ENCODE measurements at regions not wholly inside any gene's neighbourhood (a gene's known extent, or its start where the extent isn't known, plus 50 kb on each side); places are given as distances from the start of the nearest gene placed in this dataset.

DNA sequence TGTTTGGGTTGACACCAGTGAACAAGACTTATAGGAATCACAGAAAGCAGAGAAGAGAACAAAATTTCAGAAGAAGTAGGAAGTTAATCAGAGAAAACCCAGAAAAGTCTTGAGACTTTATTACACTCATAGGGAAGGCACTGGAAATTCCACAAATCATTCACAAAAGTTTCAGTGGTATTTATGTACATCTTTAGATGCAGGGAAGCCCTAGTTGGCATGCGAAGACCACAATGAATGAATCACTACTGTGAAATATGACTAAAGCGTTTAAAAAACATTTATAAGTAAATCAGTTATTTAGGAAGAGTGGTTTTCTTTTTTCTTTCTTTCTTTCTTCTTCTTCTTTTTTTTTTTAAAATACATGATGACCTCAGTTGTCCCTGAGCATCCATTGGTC lies 105.1 kb downstream of the NUP35 start:
- H3K36me3 Mint-ChIP-seq (ENCODE audit: low read depth): no peaks in the 10 kb centered on the region

DNA sequence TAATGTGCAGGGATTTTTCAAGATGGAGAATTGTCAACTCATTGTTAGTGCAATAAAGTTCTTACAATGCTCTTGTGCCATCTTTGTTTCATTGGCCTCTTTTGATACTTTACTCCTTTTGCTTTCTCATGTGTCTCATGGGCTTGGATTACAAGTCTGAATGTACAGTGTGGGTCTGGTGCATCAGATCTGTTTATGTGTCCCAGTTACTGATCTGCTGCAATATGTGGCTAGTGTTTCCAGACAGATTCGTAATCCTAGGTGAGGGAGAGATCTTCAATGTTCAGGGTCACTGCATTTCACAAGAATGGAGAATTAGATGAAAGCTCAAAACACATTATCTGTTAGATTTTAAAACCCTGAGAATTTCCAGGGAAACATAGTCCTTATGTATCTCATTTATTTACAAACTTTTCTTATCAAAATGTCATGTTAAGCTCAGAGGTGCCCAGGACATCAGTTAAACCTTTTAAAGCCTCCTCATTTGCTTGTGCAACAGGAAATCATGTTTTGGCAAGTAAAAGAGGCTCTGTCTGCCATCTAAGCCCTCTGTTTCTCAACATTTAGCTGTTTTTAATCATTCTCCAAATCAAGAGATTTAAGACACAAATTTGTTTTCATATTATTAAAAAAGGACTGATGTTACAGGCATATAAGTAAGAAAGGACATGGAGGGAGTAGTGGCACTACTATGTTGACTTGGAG lies 108.1 kb downstream of the NUP35 start:
- H3K4me1 Mint-ChIP-seq: peaks cover 3% of the 10 kb centered on the region

More for the DNA sequence above, 105.1 kb downstream of the NUP35 start:
- Mint-ChIP-seq H3K4me1 (peaks cover 15% of the 10 kb centered on the region), H3K4me3 (no peak overlapping the region), H3K27me3 (ENCODE audit: low read depth) (no peaks in the 10 kb centered on the region), H3K9me3 (no peaks in the 10 kb centered on the region), H3K27ac (no peak overlapping the region)
- TF ChIP-seq, protein P1, sequence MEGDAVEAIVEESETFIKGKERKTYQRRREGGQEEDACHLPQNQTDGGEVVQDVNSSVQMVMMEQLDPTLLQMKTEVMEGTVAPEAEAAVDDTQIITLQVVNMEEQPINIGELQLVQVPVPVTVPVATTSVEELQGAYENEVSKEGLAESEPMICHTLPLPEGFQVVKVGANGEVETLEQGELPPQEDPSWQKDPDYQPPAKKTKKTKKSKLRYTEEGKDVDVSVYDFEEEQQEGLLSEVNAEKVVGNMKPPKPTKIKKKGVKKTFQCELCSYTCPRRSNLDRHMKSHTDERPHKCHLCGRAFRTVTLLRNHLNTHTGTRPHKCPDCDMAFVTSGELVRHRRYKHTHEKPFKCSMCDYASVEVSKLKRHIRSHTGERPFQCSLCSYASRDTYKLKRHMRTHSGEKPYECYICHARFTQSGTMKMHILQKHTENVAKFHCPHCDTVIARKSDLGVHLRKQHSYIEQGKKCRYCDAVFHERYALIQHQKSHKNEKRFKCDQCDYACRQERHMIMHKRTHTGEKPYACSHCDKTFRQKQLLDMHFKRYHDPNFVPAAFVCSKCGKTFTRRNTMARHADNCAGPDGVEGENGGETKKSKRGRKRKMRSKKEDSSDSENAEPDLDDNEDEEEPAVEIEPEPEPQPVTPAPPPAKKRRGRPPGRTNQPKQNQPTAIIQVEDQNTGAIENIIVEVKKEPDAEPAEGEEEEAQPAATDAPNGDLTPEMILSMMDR (IDR thresholded peaks at IDR 0.05; ENCODE audit: unreplicated experiment in 3 of 3): no peak

DNA sequence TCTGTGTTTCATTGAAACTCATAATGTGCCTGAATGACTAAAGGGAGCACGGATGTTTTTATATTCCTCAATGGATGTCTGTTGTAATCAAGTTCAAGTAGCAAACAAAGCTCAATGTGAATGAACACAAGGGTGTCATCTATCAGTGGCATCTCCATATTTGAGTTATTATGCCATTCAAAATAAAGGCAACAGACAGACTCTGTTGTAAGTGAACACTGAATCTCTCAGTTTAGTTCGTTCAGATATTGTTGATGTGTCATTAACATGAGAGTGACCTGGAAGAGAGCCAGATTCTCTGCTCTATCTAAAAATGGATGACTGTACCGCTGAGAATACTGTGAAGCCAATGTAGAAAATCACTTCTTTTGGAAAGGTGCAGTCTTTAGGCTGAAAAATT lies 118.7 kb downstream of the NUP35 start:
- Mint-ChIP-seq H3K4me3 (no peak overlapping the region), H3K4me1 (no peaks in the 10 kb centered on the region), H3K36me3 (ENCODE audit: low read depth) (no peaks in the 10 kb centered on the region), H3K27me3 (ENCODE audit: low read depth) (no peaks in the 10 kb centered on the region), H3K9me3 (no peaks in the 10 kb centered on the region), H3K27ac (no peak overlapping the region)
- TF ChIP-seq, protein P1 (IDR thresholded peaks at IDR 0.05; ENCODE audit: unreplicated experiment in 3 of 3): no peak

More for the DNA sequence above, 108.1 kb downstream of the NUP35 start:
- Mint-ChIP-seq H3K4me3 (no peak overlapping the region), H3K9me3 (no peaks in the 10 kb centered on the region), H3K27ac (no peak overlapping the region), H3K36me3 (ENCODE audit: low read depth) (no peaks in the 10 kb centered on the region), H3K27me3 (ENCODE audit: low read depth) (no peaks in the 10 kb centered on the region)
- TF ChIP-seq, protein P1 (IDR thresholded peaks at IDR 0.05; ENCODE audit: unreplicated experiment in 3 of 3): no peak

DNA sequence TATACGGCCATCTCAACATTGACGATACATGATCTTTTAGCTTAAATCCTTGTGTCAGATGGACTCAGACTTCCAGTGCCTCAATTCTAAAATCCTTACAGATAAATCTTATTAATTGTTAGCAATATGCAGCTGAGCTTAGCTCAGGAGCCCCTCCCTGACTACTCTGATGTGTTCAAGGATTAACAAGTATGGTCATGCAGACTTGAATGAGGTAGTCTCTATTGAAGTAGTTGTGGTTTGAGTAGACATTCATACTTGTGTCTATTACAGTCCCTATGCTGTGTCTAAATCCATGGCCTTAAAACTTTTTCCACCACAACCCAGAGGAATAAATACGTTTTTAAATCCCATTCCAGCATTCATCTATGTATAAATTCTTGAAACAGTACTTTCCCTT lies 119.5 kb downstream of the NUP35 start:
- Mint-ChIP-seq H3K4me1 (no peaks in the 10 kb centered on the region), H3K27ac (no peak overlapping the region), H3K9me3 (no peaks in the 10 kb centered on the region), H3K27me3 (ENCODE audit: low read depth) (no peaks in the 10 kb centered on the region), H3K36me3 (ENCODE audit: low read depth) (no peaks in the 10 kb centered on the region), H3K4me3 (no peak overlapping the region)
- TF ChIP-seq, protein P1 (IDR thresholded peaks at IDR 0.05; ENCODE audit: unreplicated experiment in 3 of 3): no peak

DNA sequence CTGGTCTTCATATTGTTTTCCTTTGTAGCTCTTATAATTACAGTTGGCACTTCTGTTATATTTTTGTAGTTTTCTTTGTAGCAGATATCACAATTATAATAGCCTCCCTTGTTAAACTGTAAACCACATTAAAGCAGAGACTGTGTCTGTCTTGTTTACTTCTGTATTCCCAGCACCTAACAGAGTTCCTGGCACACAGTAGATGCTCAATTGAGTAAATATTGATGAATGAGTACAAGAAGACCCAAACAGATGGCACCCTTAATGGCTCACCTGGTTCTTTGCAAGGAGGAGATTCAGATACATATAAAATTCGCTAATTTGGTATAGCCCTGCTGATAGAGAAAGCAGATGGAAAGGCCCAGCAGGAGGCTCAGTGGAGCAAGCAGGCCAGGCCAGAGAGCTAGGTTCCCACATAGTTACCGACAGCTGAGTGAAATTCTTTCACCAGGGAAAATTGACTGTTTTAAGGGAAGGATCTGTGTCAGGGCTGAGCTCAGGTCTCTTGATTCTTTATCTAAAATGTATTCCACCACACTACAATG lies 120.1 kb downstream of the NUP35 start:
- H3K9me3 Mint-ChIP-seq: no peaks in the 10 kb centered on the region
- no peaks in the 10 kb centered on the region for H3K27me3 Mint-ChIP-seq (ENCODE audit: low read depth)
- TF ChIP-seq, protein P1 (IDR thresholded peaks at IDR 0.05; ENCODE audit: unreplicated experiment in 3 of 3): no peak
- no peak overlapping the region for H3K4me3 Mint-ChIP-seq
- H3K27ac Mint-ChIP-seq: no peak overlapping the region
- no peaks in the 10 kb centered on the region for H3K36me3 Mint-ChIP-seq (ENCODE audit: low read depth)
- no peaks in the 10 kb centered on the region for H3K4me1 Mint-ChIP-seq

Data from nephron (organoid).